Ishikawa (cell line): ENCODE measurements at regions not wholly inside any gene's neighbourhood (a gene's known extent, or its start where the extent isn't known, plus 50 kb on each side); places are given as distances from the start of the nearest gene placed in this dataset.

ENCODE experiments used
- CEBPB ChIP-seq: IDR thresholded peaks from 2 replicates; pipeline ENCODE4 v1.6.1; 2012
- CREB1 ChIP-seq: IDR thresholded peaks from 2 replicates; pipeline ENCODE4 v1.6.1; 2012; ENCODE audit warnings: low read depth
- EGR1 ChIP-seq: IDR thresholded peaks from 2 replicates; pipeline ENCODE4 v1.6.1; 2012
- EP300 ChIP-seq: IDR thresholded peaks from 2 replicates; pipeline ENCODE4 v1.6.1; 2012; ENCODE audit warnings: borderline replicate concordance
- FOXM1 ChIP-seq: IDR thresholded peaks from 2 replicates; pipeline ENCODE4 v1.6.1; 2012; ENCODE audit warnings: low read depth, borderline replicate concordance
- MAX ChIP-seq: IDR thresholded peaks from 2 replicates; pipeline ENCODE4 v1.6.1; 2012
- NFIC ChIP-seq: IDR thresholded peaks from 2 replicates; pipeline ENCODE4 v1.6.1; 2012
- RAD21 ChIP-seq: IDR thresholded peaks from 2 replicates; pipeline ENCODE4 v1.6.1; 2012; ENCODE audit warnings: low read depth
- TAF1 ChIP-seq: IDR thresholded peaks from 2 replicates; pipeline ENCODE4 v1.6.1; 2012; ENCODE audit warnings: low read depth, mild to moderate bottlenecking
- TCF12 ChIP-seq: IDR thresholded peaks from 2 replicates; pipeline ENCODE4 v1.6.1; 2012; ENCODE audit warnings: low read depth
- TEAD4 ChIP-seq: IDR thresholded peaks from 2 replicates; pipeline ENCODE4 v1.6.1; 2012
- YY1 ChIP-seq: IDR thresholded peaks from 2 replicates; pipeline ENCODE4 v1.6.1; 2012; ENCODE audit warnings: low read depth
- ZBTB7A ChIP-seq: IDR thresholded peaks from 2 replicates; pipeline ENCODE4 v1.6.1; 2012; ENCODE audit warnings: low read depth
- TF ChIP-seq, protein P1 (sequence below): IDR thresholded peaks from 2 replicates; pipeline ENCODE4 v1.6.1; 2012; ENCODE audit warnings: low read depth, mild to moderate bottlenecking
- TF ChIP-seq, protein P2 (sequence below): IDR thresholded peaks from 2 replicates; pipeline ENCODE4 v1.6.1; 2012

DNA sequence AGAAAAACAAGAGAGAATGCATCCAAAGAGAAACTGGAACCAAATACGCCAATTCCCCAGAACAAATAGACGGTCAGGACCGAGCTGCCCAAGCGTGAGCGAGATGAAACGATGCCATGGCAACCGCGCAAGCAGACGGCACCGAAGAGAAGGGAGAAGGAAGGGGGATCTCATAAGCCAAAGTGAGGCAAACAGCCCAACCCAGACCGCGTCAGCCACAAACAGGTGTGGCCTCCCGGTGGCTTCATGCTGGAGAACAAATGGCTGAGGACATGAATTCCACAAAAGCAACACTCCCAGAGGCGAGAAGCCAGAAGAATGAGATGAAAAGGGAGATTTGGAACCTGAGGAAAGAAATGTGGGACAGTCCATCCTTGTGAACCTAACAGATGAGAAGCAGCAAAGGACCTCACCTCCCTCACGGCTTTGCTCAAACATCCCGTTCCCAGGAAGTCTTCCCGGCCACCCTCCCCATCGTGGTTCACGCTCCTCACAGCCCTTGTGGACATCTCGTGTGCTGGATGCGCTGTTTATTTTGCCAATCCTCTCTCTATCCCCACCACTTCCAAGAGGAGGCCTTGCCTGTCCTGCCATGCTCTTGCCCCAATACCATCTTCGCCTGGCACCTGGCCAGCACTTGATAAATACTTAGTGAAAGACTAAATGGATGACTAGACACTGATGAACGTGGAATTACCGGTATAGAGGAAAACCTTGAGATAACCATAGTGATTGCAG, 89.1 kb upstream of the RTL6 start:
- TF ChIP-seq TAF1 (no peak), CEBPB (no peak), YY1 (no peak), FOXM1 (no peak), ZBTB7A (no peak), TEAD4 (no peak), CREB1 (no peak), EGR1 (no peak), TCF12 (no peak), MAX (no peak), NFIC (no peak), RAD21 (no peak), EP300 (no peak)
- TF ChIP-seq, protein P1, sequence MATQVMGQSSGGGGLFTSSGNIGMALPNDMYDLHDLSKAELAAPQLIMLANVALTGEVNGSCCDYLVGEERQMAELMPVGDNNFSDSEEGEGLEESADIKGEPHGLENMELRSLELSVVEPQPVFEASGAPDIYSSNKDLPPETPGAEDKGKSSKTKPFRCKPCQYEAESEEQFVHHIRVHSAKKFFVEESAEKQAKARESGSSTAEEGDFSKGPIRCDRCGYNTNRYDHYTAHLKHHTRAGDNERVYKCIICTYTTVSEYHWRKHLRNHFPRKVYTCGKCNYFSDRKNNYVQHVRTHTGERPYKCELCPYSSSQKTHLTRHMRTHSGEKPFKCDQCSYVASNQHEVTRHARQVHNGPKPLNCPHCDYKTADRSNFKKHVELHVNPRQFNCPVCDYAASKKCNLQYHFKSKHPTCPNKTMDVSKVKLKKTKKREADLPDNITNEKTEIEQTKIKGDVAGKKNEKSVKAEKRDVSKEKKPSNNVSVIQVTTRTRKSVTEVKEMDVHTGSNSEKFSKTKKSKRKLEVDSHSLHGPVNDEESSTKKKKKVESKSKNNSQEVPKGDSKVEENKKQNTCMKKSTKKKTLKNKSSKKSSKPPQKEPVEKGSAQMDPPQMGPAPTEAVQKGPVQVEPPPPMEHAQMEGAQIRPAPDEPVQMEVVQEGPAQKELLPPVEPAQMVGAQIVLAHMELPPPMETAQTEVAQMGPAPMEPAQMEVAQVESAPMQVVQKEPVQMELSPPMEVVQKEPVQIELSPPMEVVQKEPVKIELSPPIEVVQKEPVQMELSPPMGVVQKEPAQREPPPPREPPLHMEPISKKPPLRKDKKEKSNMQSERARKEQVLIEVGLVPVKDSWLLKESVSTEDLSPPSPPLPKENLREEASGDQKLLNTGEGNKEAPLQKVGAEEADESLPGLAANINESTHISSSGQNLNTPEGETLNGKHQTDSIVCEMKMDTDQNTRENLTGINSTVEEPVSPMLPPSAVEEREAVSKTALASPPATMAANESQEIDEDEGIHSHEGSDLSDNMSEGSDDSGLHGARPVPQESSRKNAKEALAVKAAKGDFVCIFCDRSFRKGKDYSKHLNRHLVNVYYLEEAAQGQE: no peak
- TF ChIP-seq, protein P2, sequence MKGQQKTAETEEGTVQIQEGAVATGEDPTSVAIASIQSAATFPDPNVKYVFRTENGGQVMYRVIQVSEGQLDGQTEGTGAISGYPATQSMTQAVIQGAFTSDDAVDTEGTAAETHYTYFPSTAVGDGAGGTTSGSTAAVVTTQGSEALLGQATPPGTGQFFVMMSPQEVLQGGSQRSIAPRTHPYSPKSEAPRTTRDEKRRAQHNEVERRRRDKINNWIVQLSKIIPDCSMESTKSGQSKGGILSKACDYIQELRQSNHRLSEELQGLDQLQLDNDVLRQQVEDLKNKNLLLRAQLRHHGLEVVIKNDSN: no peak

- TF ChIP-seq, protein P1: no peak
- no peak for TF ChIP-seq CEBPB
- TF ChIP-seq EGR1: no peak
- no peak for TF ChIP-seq TAF1
- TF ChIP-seq MAX: no peak
- TF ChIP-seq RAD21: no peak
- no peak for TF ChIP-seq FOXM1
- no peak for TF ChIP-seq EP300
- TF ChIP-seq, protein P2: no peak
- TF ChIP-seq NFIC: no peak
- no peak for TF ChIP-seq ZBTB7A
- no peak for TF ChIP-seq TEAD4
- no peak for TF ChIP-seq TCF12
- no peak for TF ChIP-seq CREB1
- no peak for TF ChIP-seq YY1
Observed at GRCh38 chr22:44586351-44586990, 88.4 kb upstream of the RTL6 start.

DNA sequence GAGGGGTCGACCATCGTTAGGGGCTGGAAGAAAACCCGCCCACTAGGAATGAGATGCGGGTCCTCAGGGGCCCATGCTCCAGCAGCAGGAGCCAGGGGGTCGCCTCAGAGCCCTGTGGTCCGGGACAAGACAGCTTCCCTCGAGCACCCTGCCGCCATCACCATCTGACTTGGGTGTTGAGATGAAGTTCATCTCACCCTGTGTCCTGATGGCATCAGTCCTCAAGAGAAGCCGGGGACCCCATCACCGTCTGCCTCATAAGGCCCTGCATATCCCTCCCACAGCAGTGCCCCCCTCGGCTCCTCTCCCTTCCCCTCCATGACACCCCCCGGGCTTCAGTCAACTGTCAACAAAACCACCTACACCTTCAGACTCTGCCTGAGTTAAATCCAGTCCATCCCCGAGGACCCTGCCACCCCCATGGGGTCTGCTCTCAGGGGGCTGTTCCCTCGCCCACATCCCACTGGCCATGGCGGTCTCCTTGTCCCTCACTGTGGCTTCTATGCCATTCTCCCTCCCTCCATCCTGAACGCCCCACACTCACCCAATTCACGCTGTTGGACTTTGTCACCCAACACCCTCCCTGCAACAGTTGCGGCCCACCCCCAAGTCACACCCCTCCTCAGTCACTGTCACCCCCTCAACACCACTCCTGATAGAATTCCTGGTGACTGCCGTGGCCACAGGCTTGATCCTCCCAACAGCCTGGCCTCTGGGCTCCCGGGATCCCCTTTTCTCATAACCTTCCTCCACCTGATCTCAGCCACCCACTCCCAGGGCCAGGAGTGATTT, 87.7 kb upstream of the RTL6 start:
- TF ChIP-seq NFIC (no peak), EGR1 (no peak), MAX (no peak), CREB1 (no peak), CEBPB (no peak), EP300 (no peak), ZBTB7A (no peak), YY1 (no peak), TEAD4 (no peak), FOXM1 (no peak), RAD21 (no peak), TAF1 (no peak), TCF12 (no peak)
- TF ChIP-seq, protein P2: no peak
- TF ChIP-seq, protein P1: no peak
